Liver (tissue), 8 donors: ENCODE measurements at regions not wholly inside any gene's neighbourhood (a gene's known extent, or its start where the extent isn't known, plus 50 kb on each side); places are given as distances from the start of the nearest gene placed in this dataset.

Source experiments
- DNase-seq: peaks from one replicate; pipeline ENCODE4 v3.0.0-alpha.2; 2017; ENCODE audit warnings: low spot score
- H3K27ac ChIP-seq, 2 donors: one replicate each; pipeline ENCODE4 v1.7.0; 2013; ENCODE audit warnings: inconsistent platforms in 2 of 2, low read length in 2 of 2, control low read depth in 1 of 2, low read depth in 1 of 2, mild to moderate bottlenecking in 1 of 2
- H3K27me3 ChIP-seq, 4 donors: one replicate each; pipeline versions ENCODE4 v1.6.1 to v1.7.0; 2013; ENCODE audit warnings: low read length in 3 of 4, inconsistent platforms in 1 of 4, mild to moderate bottlenecking in 1 of 4, moderate library complexity in 1 of 4; ENCODE audit not compliant: control insufficient read depth in 4 of 4, insufficient read depth in 4 of 4
- H3K36me3 ChIP-seq, 4 donors: one replicate each; pipeline versions ENCODE4 v1.6.1 to v1.7.0; 2013; ENCODE audit warnings: low read length in 3 of 4, mild to moderate bottlenecking in 3 of 4, low read depth in 1 of 4, moderate library complexity in 1 of 4; ENCODE audit not compliant: control insufficient read depth in 4 of 4, insufficient read depth in 3 of 4
- H3K4me1 ChIP-seq, 4 donors: one replicate each; pipeline versions ENCODE4 v1.6.1 to v1.7.0; 2013; ENCODE audit warnings: low read length in 3 of 4, mild to moderate bottlenecking in 3 of 4, moderate library complexity in 1 of 4; ENCODE audit not compliant: control insufficient read depth in 4 of 4, insufficient read depth in 4 of 4
- H3K4me3 ChIP-seq, 3 donors: one replicate each; pipeline versions ENCODE4 v1.6.1 to v1.7.0; 2013; ENCODE audit warnings: low read length in 3 of 3, control low read depth in 1 of 3, low read depth in 1 of 3, mild to moderate bottlenecking in 1 of 3
- H3K9ac ChIP-seq, 2 donors: one replicate each; pipeline ENCODE4 v1.7.0; 2013; ENCODE audit warnings: low read length in 2 of 2, mild to moderate bottlenecking in 2 of 2, moderate library complexity in 2 of 2, control low read depth in 1 of 2, low read depth in 1 of 2
- H3K9me3 ChIP-seq, 4 donors: one replicate each; pipeline versions ENCODE4 v1.6.1 to v1.7.0; 2013; ENCODE audit warnings: low read length in 3 of 4; ENCODE audit not compliant: control insufficient read depth in 4 of 4
- ATF3 ChIP-seq: IDR thresholded peaks from 2 replicates; pipeline ENCODE4 v1.6.1; 2016; ENCODE audit warnings: antibody characterized with exemption
- CTCF ChIP-seq: fragments of 150-350 bp; IDR thresholded peaks from 2 replicates; pipeline ENCODE4 v1.5.1; 2017; ENCODE audit warnings: improper control_type of control experiment, low read depth, low read length; ENCODE audit not compliant: missing input control
- EGR1 ChIP-seq, 2 donors: IDR thresholded peaks; 2 replicates each; pipeline ENCODE4 v1.6.1; 2016 to 2018; ENCODE audit warnings: antibody characterized with exemption in 2 of 2, low read depth in 2 of 2
- FOXA1 ChIP-seq: IDR thresholded peaks from 2 replicates; pipeline ENCODE4 v1.6.1; 2016; ENCODE audit warnings: antibody characterized with exemption
- FOXA2 ChIP-seq: IDR thresholded peaks from 2 replicates; pipeline ENCODE4 v1.6.1; 2016; ENCODE audit warnings: antibody characterized with exemption
- GABPA ChIP-seq, 2 donors: IDR thresholded peaks in 1 of 2; conservative IDR thresholded peaks in 1 of 2; 2 replicates each; pipeline ENCODE4 v1.6.1; 2016; ENCODE audit warnings: antibody characterized with exemption in 2 of 2, mild to moderate bottlenecking in 1 of 2, moderate library complexity in 1 of 2
- HNF4A ChIP-seq, 2 donors: conservative IDR thresholded peaks; 2 replicates each; pipeline ENCODE4 v1.6.1; 2016; ENCODE audit warnings: antibody characterized with exemption in 2 of 2, mild to moderate bottlenecking in 2 of 2
- HNF4G ChIP-seq: IDR thresholded peaks from 2 replicates; pipeline ENCODE4 v1.6.1; 2016; ENCODE audit warnings: antibody characterized with exemption
- JUND ChIP-seq, 2 donors: IDR thresholded peaks; 2 replicates each; pipeline ENCODE4 v1.6.1; 2016; ENCODE audit warnings: antibody characterized with exemption in 2 of 2
- NR2F2 ChIP-seq: IDR thresholded peaks from 2 replicates; pipeline ENCODE4 v1.6.1; 2016; ENCODE audit warnings: antibody characterized with exemption
- RAD21 ChIP-seq, 2 donors: IDR thresholded peaks; 2 replicates each; pipeline ENCODE4 v1.6.1; 2016; ENCODE audit warnings: antibody characterized with exemption in 2 of 2, mild to moderate bottlenecking in 2 of 2
- REST ChIP-seq: IDR thresholded peaks from 2 replicates; pipeline ENCODE4 v1.6.1; 2016; ENCODE audit warnings: antibody characterized with exemption, mild to moderate bottlenecking
- SP1 ChIP-seq: IDR thresholded peaks from 2 replicates; pipeline ENCODE4 v1.6.1; 2018; ENCODE audit warnings: antibody characterized with exemption, mild to moderate bottlenecking
- TAF1 ChIP-seq: conservative IDR thresholded peaks from 2 replicates; pipeline ENCODE4 v1.6.1; 2016; ENCODE audit warnings: antibody characterized with exemption, mild to moderate bottlenecking
- YY1 ChIP-seq: IDR thresholded peaks from 2 replicates; pipeline ENCODE4 v1.6.1; 2016; ENCODE audit warnings: antibody characterized with exemption, mild to moderate bottlenecking
- WGBS: extraction: QIAGEN DNeasy Blood & Tissue Kit; methylation state at CpG from one replicate; pipeline ENCODE4 v1.1.7; 2013; 5-methylcytosine and 5-hydroxymethylcytosine counted together
- TF ChIP-seq, protein P1 (sequence below): IDR thresholded peaks from 2 replicates; pipeline ENCODE4 v1.6.1; 2016; ENCODE audit warnings: antibody characterized with exemption
- donor health status: healthy.
- donor health status: healthy.
- donor health status: healthy.
- donor health status: healthy.
- donor health status: healthy.

DNA sequence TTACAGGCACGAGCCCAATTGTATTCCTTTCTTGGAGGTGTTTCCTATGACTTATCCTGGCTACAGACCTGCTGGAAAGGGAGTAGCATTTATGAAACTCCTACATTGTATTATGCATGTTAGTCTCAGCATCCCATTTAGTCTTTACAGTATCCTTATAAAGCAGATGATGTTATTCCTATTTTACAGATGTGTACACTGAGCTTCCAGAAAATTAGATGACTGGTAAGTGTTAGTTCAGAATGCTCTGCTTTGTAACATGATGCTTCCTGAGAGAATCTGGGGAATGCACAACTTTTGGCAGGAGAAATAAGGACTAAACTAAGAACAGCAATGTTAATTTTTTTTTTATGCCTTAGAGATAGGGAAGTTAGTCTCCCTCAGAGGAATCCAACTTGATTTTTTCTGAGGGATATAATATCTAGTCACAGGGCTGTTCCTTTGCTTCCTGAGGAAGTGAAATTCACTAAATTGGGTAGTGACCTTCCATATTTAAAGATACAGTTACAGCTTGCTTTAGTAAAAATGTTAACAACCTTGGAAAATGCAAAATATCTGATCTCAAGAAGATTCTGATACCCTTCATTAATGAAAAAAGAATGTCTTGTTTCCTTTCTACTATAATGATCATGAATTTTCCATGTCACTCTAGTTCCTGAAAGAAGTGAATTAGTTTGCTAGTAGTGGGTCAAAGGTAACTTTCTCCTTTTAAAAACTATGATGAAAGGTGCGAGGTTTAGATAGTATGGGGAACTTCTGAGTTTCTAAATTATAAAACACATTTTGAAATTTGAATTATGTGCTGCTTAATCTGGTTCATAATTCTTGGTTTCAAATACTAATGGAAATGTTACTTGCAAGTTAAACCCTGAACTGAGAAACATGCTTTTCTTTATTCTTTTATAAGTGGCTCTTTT is 194.0 kb upstream of the PRPS1L1 start:
- H3K9ac ChIP-seq: no peak overlapping the region
- WGBS: 46% methylated on average over 2 of the region's 2 CpGs
- H3K36me3 ChIP-seq: no peaks in the 10 kb centered on the region
- TF ChIP-seq GABPA (IDR thresholded peaks at IDR 0.05 in 1 of 2, conservative IDR thresholded peaks at IDR 0.05 in 1 of 2): no peak
- TF ChIP-seq, protein P1, sequence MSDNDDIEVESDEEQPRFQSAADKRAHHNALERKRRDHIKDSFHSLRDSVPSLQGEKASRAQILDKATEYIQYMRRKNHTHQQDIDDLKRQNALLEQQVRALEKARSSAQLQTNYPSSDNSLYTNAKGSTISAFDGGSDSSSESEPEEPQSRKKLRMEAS: peak; percentile 15
- H3K4me3 ChIP-seq: no peak overlapping the region
- no peak overlapping the region for H3K27ac ChIP-seq
- H3K9me3 ChIP-seq: no peaks in the 10 kb centered on the region
- DNase-seq: no peak
- H3K4me1 ChIP-seq: no peaks in the 10 kb centered on the region
- H3K27me3 ChIP-seq: no peaks in the 10 kb centered on the region

DNA sequence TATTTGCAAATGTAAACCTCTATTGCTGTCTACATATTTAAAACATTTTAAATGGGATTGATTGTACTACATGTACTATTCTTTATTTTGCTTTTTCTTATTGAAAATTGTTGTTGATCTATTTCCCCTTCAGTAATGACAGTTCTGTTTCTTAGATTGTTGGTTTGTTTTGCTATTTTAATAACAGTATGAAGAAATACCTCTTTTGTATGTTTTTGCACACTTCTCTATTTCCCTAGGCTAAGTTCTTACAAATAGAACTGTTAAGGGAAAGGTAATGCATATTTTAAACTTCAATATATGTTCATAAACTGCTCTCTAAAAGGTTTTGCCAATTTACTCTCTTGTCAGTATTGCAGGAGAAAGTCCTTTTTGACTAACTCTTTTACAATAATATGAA is 195.0 kb upstream of the PRPS1L1 start:
- no peak for DNase-seq
- Histone ChIP-seq H3K27ac (no peak overlapping the region), H3K36me3 (no peaks in the 10 kb centered on the region), H3K27me3 (no peaks in the 10 kb centered on the region), H3K4me1 (no peaks in the 10 kb centered on the region), H3K9me3 (no peaks in the 10 kb centered on the region), H3K4me3 (no peak overlapping the region), H3K9ac (no peak overlapping the region)
- no peak for TF ChIP-seq EGR1 (IDR thresholded peaks at IDR 0.05; ENCODE audit: low read depth in 2 of 2)
- TF ChIP-seq RAD21 (IDR thresholded peaks at IDR 0.05): no peak
- TF ChIP-seq CTCF: no peak
- no peak for TF ChIP-seq HNF4A (conservative IDR thresholded peaks at IDR 0.05)
- TF ChIP-seq ATF3: no peak
- TF ChIP-seq FOXA1: no peak
- no peak for TF ChIP-seq HNF4G
- TF ChIP-seq JUND (IDR thresholded peaks at IDR 0.05): no peak
- TF ChIP-seq SP1: no peak
- no peak for TF ChIP-seq TAF1
- TF ChIP-seq REST: no peak
- TF ChIP-seq GABPA (IDR thresholded peaks at IDR 0.05 in 1 of 2, conservative IDR thresholded peaks at IDR 0.05 in 1 of 2): no peak
- no peak for TF ChIP-seq NR2F2
- TF ChIP-seq FOXA2: no peak
- TF ChIP-seq, protein P1: no peak
- no peak for TF ChIP-seq YY1
